ENCODE measurements at regions not wholly inside any gene's neighbourhood (a gene's known extent, or its start where the extent isn't known, plus 50 kb on each side); places are given as distances from the start of the nearest gene placed in this dataset.

DNA sequence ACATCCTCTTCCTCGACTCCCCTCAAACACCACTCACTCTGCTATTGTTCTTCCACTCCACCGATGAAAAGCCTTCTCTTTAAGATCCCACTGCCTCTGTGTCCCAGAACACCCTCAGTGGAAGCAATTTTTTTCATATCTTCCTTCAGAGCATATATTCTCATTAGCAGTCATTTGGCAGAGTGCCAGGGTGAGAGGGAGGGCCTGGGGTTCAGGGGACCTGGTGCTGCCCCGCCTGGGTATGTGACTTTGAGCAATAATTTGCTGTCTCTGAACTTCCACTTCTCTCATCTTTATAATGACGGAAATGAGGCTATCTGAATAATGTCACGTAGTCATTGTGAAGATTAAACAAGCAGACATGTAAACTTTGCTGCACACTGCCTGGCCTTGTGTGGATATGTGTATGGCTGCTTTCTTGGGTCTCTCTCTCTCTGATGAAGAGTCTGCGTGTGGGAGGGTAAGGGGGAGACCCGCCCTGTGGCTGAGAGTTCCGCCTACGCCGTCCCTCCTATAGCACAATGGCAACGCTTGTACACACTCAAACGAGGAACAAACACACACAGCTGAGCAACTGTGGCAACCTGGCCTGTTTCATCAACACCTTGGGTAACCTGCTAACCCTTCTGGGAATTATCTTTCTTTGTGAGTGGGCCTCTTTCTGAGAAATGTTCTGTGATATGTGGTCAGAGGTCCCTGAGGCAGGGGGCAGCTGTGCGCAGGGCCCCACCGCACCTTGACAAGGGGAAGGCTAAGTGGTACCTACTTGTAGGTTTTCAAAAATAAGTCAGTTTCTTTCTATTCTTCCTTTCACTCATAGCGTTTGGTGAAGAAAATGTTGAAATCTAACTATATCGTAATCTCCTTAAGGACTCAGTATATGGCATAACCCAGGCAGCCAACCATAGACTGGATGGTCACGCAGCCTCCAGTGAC, 369.8 kb downstream of the SV2B start:
- no TSS peak for BruUV-seq (replicated peaks)
- intact Hi-C loops (cut with micrococcal nuclease; ENCODE audit: unreplicated experiment): no loop called here
- Histone ChIP-seq H3K9ac (ENCODE audit: insufficient read depth, low read depth, low read length) (no peak overlapping the region), H3K27ac (ENCODE audit: extremely low read length, insufficient read depth, low read length) (no peak overlapping the region), H3K27me3 (ENCODE audit: control insufficient read depth in 1 of 2, insufficient read depth in 2 of 2, low read length in 2 of 2) (no peaks in the 10 kb centered on the region), H2AFZ (ENCODE audit: low read length) (no peak overlapping the region), H3K4me2 (ENCODE audit: low read depth, low read length) (no peak overlapping the region), H3K36me3 (replicated peaks in 1 of 2; ENCODE audit: control insufficient read depth in 1 of 2, insufficient read depth in 2 of 2, low read length in 2 of 2) (no peaks in the 10 kb centered on the region), H3K79me2 (ENCODE audit: insufficient read depth, low read length) (no peaks in the 10 kb centered on the region), H3K4me3 (replicated peaks in 1 of 3; ENCODE audit: insufficient read depth in 1 of 3, low read depth in 2 of 3, low read length in 3 of 3) (no peak overlapping the region), H3K9me3 (ENCODE audit: low read length) (no peaks in the 10 kb centered on the region), H3K4me1 (ENCODE audit: insufficient read depth, low read length) (no peaks in the 10 kb centered on the region), H4K20me1 (ENCODE audit: insufficient read depth, low read length) (no peaks in the 10 kb centered on the region)
- ATAC-seq: no peak
- no peak for FAIRE-seq
- in situ Hi-C loops (cut with HindIII; ENCODE audit: extremely low pct_ligation_motif_present, low pct_unique_long_range_greater_than_20kb): no loop called here
- 51% methylated on average over 16 of the region's 17 CpGs for WGBS (ENCODE audit: low lambda C conversion rate)
- POLR2A ChIA-PET: no interaction called here
- DNase-seq (ENCODE audit: low spot score): no peak
- CTCF ChIA-PET (ENCODE audit: low intra/inter-chr PET ratio, low total read pairs): no interaction called here
- TF ChIP-seq, protein P1, sequence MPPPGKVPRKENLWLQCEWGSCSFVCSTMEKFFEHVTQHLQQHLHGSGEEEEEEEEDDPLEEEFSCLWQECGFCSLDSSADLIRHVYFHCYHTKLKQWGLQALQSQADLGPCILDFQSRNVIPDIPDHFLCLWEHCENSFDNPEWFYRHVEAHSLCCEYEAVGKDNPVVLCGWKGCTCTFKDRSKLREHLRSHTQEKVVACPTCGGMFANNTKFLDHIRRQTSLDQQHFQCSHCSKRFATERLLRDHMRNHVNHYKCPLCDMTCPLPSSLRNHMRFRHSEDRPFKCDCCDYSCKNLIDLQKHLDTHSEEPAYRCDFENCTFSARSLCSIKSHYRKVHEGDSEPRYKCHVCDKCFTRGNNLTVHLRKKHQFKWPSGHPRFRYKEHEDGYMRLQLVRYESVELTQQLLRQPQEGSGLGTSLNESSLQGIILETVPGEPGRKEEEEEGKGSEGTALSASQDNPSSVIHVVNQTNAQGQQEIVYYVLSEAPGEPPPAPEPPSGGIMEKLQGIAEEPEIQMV (CRISPR knock-in tag; IDR thresholded peaks at IDR 0.05; ENCODE audit: low read depth): no peak
- TF ChIP-seq, protein P2, sequence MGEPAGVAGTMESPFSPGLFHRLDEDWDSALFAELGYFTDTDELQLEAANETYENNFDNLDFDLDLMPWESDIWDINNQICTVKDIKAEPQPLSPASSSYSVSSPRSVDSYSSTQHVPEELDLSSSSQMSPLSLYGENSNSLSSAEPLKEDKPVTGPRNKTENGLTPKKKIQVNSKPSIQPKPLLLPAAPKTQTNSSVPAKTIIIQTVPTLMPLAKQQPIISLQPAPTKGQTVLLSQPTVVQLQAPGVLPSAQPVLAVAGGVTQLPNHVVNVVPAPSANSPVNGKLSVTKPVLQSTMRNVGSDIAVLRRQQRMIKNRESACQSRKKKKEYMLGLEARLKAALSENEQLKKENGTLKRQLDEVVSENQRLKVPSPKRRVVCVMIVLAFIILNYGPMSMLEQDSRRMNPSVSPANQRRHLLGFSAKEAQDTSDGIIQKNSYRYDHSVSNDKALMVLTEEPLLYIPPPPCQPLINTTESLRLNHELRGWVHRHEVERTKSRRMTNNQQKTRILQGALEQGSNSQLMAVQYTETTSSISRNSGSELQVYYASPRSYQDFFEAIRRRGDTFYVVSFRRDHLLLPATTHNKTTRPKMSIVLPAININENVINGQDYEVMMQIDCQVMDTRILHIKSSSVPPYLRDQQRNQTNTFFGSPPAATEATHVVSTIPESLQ (CRISPR knock-in tag; conservative IDR thresholded peaks at IDR 0.05): no peak
- TF ChIP-seq, protein P3, sequence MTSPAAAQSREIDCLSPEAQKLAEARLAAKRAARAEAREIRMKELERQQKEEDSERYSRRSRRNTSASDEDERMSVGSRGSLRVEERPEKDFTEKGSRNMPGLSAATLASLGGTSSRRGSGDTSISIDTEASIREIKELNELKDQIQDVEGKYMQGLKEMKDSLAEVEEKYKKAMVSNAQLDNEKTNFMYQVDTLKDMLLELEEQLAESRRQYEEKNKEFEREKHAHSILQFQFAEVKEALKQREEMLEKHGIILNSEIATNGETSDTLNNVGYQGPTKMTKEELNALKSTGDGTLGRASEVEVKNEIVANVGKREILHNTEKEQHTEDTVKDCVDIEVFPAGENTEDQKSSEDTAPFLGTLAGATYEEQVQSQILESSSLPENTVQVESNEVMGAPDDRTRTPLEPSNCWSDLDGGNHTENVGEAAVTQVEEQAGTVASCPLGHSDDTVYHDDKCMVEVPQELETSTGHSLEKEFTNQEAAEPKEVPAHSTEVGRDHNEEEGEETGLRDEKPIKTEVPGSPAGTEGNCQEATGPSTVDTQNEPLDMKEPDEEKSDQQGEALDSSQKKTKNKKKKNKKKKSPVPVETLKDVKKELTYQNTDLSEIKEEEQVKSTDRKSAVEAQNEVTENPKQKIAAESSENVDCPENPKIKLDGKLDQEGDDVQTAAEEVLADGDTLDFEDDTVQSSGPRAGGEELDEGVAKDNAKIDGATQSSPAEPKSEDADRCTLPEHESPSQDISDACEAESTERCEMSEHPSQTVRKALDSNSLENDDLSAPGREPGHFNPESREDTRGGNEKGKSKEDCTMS (CRISPR knock-in tag; conservative IDR thresholded peaks at IDR 0.05): no peak
- TF ChIP-seq, protein P4, sequence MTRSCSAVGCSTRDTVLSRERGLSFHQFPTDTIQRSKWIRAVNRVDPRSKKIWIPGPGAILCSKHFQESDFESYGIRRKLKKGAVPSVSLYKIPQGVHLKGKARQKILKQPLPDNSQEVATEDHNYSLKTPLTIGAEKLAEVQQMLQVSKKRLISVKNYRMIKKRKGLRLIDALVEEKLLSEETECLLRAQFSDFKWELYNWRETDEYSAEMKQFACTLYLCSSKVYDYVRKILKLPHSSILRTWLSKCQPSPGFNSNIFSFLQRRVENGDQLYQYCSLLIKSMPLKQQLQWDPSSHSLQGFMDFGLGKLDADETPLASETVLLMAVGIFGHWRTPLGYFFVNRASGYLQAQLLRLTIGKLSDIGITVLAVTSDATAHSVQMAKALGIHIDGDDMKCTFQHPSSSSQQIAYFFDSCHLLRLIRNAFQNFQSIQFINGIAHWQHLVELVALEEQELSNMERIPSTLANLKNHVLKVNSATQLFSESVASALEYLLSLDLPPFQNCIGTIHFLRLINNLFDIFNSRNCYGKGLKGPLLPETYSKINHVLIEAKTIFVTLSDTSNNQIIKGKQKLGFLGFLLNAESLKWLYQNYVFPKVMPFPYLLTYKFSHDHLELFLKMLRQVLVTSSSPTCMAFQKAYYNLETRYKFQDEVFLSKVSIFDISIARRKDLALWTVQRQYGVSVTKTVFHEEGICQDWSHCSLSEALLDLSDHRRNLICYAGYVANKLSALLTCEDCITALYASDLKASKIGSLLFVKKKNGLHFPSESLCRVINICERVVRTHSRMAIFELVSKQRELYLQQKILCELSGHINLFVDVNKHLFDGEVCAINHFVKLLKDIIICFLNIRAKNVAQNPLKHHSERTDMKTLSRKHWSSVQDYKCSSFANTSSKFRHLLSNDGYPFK (CRISPR knock-in tag; IDR thresholded peaks at IDR 0.05; ENCODE audit: borderline replicate concordance): no peak
- TF ChIP-seq ZNF3 (CRISPR knock-in tag; IDR thresholded peaks at IDR 0.05) (no peak), ZFYVE20 (CRISPR knock-in tag; IDR thresholded peaks at IDR 0.05; ENCODE audit: borderline replicate concordance, low read depth) (no peak), ZNF350 (CRISPR knock-in tag; IDR thresholded peaks at IDR 0.05; ENCODE audit: borderline replicate concordance, low read depth) (no peak), PHF8 (CRISPR knock-in tag; IDR thresholded peaks at IDR 0.05) (no peak)

All from HepG2 (cell line).